ENCODE measurements at regions not wholly inside any gene's neighbourhood (a gene's known extent, or its start where the extent isn't known, plus 50 kb on each side); places are given as distances from the start of the nearest gene placed in this dataset.

DNA sequence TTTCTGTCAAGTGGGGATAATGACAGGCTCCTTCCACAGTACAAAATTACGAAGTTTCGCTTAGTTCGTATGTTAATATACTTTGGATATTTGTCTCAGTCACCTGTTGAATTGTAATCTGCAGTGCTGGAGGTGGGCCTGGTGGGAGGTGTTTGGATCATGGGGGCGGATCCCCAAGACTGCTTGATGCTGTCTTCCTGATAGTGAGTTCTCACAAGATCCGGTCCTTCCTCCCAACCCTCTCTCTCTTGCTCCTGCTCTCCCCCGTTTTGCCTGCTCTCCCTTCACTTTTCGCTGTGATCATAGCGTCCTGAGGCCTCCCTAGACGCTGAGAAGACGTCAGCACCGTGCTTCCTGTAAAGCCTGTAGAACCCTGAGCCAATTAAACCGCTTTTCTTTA, 97.1 kb upstream of the EPB41L3 start:
- no peak for DNase-seq (ENCODE audit: low spot score)

DNA sequence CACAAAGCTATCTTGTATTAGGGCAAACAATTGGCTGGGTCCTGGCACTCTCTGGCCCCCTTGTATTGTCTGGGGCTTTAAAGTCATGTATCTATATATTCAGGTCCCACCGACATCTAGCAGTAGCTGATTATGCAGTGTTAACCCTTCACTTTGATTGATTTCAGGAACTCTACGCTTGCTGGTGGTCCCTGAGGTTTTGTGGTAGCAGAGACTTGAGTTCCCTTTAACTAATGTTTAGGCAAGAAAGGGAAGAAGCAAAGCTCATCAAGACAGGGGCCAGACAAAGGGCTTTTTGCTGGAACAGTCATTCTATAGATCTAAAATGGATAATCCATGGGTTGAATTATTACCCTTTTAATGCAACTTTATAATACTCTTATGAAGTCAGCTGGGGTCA, 95.3 kb upstream of the EPB41L3 start:
- DNase-seq (ENCODE audit: low spot score) = no peak

DNA sequence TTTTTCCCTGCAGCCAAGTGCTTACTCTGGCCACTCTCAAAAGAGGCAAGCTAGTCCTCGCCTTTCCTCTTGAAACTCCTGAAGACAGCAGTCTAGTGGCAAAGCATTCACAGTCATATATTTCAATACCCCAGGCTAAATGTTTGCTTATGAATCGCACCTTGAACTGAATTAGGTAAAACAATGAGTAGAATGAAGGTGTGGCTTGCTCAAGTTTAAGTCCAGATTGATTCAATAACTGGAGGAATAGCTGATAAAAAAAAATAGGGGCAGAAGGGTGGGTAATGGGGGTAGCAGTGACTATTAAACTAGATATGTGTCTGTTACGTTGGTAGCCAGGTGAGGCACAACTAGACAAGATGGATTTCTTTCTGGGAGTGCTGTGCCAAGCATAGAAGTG, 88.2 kb upstream of the EPB41L3 start:
- no peak for DNase-seq (ENCODE audit: low spot score)

DNA sequence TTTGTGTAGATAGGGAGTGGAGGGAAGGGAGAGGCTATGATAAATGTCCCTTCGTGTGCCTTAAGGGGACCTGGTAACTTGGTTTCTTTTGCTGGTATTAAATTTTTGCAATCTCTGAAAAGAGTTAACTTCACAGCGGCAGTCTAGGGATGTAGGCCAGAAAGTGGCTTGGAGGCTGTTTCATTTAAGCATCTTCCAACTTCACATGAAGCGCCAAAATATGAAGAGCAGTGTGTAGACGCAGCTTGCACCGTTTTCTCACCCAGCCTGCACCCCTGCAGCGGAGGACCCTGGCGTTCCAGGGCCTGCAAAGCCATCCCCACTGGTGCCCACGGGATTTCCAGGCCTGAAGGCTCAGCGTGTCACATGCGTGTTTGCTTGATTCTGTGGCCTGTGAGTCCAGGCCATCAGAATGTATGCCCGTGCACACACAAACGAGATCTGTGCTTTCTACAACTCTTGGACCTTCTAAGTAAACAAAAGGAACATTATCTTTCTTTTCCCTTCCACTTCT, 87.2 kb upstream of the EPB41L3 start:
- no peak for DNase-seq (ENCODE audit: low spot score)

DNA sequence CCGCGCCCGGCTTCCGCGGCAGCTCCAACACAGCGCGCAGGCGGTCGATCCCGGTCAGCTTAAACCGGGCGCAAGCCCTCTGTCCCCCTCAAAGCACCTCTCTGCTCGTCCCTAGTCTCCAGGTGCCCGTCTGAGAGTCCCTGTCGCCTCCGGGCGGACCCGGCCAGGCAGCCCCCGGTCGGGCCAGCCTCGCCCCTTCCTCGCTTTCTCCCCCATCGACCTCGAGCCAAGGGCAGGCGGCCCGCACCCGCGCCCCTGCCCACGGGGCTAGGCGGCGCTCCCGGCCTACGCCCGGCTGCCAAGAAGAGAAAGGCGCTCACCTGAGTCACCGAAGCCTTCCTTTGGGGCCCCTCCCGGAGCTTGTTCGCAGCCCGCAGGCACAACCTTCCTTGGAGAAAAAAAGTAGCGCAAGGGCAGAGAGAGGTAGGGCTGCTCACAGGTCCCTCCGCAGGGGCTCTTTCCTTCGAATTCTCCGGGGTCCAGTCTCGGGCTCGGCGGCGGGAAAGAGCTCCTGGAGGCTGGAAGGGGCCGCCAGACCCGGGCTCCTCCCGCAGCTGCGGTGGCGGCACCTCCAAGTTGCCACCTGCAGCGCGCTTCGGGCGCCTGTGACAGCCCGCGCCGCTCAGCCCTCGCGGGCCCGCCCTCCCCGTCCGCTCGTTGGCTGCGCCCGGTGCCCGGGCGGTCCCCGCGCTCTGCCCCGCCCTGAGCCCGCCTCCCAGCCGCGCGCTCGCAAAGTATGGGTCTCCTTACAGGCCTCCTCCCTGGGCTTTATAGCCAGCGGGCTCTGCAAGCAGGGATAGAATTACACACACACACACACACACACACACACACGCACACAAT, 86.5 kb upstream of the EPB41L3 start:
- DNase-seq (ENCODE audit: low spot score) = peak; percentile 33

DNA sequence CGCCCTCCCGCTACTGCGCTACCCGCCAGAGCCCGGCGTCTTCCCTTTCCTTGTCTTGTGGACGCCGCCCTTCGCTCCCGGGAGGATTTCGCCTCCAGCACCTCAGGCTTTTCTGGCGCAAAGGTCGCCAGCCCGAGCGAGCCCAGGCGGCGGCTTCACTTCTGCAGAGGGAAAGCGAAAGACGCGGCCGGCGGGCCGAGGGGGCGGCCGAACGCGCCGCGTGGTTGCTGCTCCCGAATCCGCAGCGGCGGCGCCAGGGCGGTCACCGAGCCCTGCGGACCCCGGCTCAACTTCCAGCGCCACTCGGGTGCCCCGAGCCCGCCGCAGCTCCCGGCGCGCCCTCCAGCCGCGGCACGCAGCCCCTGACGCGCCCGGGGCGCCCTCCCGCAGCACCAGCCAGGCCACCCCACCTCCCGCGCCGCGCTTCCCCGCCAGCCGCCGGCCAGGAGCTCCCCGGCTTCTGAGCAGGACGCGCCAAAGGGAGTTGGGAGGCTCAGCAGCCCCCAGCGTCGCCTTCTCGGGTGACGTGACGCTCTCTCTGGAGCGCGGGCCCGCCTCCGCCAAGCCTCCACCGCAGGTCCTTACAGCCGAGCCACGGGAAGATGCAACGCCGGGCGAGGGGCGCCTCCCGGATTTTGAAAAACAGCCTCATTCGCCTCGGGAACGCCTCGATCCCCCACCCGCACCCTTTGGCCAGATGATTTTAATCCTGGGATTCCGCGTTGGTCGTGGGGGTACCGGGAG, 84.9 kb upstream of the EPB41L3 start:
- DNase-seq (ENCODE audit: low spot score) = no peak

DNA sequence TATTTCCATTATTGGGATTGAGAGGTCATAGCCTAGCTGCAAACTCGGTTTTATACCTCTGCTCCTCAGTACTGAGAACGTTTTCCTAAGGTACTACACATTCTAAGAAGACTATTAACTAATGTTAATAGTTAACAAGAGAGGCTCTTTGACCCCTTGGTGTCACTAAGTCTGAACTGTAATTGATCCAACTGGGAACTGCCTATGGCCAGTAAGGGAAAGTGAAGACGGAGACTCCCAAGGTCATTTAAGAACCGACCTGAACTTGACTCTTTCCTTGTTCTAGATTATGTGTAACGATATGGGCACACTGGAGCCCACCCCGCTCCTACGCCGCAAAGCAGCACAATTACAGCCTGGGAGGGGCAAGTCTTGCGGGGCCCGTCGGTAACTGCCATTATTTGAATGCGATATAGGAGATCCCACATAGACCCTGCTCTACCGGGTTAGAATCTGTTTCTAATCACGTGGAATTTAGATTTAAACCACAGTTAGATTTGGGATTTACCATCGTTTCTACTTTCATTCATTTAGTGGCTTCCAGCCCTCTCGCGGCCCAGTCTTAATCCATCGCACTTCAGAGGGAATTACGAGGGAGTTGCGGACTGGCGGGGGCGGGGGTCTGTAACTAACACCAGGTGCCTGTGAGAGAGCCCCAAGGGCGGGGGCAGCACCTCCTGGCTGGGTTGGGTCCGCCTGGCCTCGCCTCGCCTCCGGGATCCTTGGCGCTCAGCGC, 84.1 kb upstream of the EPB41L3 start:
- no peak for DNase-seq (ENCODE audit: low spot score)

DNA sequence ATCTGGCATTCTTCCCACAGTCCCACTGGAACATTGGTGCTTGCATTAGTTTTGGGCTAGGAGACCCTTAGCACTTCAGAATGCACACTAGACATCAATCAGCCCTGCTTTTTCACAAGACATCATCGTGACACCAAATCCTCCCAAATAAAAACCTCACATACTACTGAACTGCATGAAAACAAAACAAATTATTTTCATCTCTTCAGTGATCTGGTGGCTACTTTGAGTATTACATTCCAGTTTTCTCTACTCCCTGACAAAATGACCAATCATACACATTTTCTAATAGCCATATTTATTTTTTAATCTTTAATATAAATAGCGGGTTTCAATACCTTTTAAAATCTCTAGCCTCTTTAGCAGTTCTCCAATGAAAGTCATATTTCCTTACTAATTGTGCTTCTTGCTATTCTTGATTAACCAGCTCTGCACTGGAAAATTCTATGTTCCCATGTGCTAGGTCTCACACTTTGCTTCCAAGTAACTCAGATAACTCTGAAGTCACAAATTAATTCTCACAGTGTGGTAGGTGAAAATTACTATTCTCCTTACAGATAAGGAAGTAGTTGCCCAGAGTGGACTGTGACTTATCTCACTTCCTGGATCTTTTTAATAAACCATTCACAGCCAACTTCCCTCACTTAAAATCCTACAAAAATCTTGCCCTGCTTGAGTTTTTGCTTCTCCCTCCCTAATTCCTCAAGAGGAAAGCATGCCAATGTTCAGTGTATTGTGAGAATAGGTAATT, 82.5 kb upstream of the EPB41L3 start:
- DNase-seq (ENCODE audit: low spot score) = no peak

DNA sequence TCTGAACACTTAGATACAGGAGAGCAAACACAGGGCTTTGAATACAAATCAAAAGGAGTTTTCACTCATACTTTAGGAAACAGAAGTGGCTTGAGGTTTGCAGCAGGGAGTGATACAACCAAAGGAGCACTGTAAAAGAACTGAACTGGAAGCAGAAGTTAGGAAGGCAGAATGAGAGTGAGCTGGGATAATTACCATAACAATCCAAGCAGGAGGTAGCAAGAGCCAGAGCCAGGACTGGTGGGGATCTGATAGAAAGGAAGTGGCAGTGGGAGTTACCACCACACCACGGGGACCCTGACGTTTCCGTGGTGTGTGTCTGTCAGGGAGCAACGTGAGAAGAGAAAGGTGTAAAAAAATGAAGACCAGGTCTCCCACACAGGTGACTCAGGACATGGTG, 81.3 kb upstream of the EPB41L3 start:
- no peak for DNase-seq (ENCODE audit: low spot score)

DNA sequence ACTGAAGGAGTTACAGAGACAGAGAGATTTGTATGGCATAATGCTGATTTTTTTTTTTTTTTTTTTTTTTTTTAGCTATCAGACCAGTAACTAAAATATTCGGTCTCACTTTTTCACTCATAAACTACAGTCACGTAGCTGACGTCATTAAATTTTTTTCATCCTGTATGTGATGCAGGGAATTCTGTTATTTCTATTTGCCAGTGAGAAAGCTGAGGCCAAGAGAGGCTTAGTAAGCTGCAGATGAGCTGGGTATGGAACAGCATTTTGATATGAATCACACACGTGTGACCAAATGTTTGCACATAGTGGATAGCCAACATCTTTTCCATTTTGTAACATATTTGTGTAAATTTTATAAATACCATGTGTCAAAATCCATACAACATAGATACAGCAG, 79.1 kb upstream of the EPB41L3 start:
- DNase-seq (ENCODE audit: low spot score) = no peak

DNA sequence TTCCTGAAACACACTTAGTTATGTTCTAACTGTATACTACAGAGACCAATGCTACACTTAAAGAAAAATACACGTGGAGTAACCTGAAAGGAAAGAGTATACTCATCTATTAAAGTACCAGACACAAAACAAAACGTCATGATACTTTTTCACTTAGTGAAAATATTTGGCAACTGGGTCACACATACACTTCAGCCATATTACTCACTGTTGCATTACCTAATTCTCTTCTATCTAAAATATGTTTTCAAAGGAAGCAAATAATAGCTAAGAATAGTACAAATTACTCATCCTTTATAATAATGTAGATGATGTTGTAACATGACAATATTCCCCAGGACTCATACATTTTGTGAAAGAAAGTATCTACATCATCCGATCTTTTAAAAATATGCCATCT, 76.5 kb upstream of the EPB41L3 start:
- DNase-seq (ENCODE audit: low spot score) = no peak

DNA sequence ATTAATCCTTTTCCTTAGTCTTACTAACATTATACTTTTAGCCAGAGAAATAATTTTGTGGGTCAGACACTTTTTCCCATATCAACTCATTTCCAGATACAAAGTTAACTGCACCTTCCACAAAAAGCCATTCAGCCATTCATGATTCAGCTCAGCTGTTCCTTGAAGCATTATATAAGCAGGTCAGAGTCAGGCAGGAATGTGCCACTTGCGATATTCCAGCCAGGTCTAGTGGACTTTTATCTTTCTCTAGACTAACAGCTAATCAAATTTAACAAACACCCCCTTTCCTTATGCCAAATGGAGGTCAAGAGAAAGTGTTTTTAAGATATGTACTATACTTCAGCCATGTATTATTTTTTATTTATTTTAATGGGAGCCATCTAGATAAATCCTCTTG, 75.6 kb upstream of the EPB41L3 start:
- no peak for DNase-seq (ENCODE audit: low spot score)

DNA sequence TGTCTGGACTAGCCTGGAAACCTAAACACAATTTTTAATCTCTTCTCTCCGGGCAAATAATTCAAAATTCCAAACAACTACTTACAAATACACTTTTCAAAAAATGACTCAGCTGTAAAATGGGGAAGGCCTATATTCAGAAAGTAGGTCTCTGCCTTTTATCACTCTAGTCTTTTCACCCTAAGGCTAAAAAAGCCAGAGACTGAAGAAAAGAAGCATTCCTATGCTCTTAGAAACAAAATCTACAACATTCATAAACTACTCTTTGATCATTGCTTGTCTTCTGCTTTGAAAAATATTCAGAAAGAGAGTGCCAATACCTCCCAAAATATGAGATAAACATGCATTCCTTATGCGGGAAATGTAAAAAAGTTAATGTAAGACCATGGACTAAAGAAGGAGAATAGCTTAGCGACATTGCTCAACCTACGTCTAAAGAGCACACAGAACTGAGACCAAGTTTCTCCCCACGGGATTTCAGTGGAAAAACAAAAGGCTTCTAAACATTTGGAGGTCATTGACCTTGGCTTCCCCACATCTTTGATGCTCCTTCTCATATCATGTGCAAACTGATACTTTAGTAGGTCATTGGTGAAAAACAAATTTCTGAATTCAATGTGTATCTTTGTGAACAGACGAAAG, 74.4 kb upstream of the EPB41L3 start:
- DNase-seq (ENCODE audit: low spot score) = no peak

DNA sequence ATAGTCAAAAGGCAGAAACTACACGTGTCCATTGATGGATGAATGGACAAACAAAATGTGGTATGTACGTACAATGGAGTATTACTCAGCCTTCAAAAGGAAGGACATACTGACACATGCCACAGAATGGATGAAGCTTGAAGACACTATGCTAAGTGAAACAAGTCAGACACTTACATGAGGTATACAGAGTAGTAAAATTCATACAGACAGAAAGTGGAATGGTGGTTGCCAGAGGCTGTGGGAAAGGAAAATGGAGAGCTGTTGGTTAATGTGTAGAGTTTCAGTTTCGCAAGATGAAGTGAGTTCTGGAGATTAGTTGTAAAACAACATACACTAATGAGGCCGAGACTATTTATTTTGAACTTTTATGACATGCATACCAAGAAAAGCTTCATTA, 67.4 kb upstream of the EPB41L3 start:
- no peak for DNase-seq (ENCODE audit: low spot score)

DNA sequence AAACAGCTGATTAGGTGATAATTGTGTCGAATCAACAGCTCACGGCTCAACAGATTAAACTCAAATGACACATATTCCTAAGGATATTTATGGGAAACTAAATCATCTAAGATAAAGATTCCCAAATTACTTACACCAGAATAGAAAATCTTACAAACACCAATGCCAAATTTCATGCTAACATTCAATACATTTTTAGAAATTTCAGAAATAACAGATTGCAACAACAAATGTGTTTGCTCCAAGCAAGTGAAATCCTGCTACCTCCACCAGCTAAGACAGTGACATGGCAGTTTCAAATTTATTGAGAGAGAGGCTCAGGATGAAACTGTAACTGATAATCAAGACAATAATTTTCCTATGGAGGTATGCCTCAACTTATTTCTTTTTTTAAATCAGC, 65.0 kb upstream of the EPB41L3 start:
- no peak for DNase-seq (ENCODE audit: low spot score)

DNA sequence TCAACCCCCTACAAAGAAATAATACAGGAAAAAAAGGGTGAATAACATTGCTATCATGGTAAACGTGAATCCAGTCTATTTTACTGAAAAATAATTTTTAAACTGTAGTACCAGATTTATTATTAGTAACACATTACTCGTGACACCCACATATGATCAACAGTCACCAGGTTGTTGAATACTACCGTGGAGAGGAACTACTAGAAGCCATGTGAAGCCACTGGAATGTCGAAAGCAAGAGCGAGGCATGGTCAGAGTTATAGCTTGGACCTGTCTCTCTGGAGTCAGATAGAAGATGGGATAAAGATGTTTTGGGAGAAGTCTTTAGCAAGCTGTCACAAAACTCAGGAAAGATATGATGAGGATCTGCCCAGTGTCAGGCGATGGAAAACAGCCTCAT, 63.2 kb upstream of the EPB41L3 start:
- DNase-seq (ENCODE audit: low spot score) = no peak

DNA sequence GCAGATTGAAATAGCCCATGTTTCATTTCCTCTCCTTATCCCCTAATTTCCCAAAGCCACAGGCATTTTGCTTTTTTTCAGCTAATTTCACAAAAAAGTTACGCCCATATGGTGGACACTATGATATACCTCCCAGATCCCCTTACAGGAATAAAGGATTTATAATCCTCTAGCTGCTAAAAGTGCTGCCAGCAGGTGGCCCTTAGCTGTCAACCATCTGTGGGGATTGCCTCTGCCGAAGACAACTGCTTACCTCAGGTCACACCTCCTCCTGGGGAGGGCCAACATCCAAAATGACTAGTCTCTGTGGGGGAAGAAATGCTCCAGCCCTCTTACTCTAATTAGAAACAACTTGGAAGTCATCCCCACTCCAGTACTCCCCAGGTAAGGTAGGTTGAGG, 61.0 kb upstream of the EPB41L3 start:
- no peak for DNase-seq (ENCODE audit: low spot score)

DNA sequence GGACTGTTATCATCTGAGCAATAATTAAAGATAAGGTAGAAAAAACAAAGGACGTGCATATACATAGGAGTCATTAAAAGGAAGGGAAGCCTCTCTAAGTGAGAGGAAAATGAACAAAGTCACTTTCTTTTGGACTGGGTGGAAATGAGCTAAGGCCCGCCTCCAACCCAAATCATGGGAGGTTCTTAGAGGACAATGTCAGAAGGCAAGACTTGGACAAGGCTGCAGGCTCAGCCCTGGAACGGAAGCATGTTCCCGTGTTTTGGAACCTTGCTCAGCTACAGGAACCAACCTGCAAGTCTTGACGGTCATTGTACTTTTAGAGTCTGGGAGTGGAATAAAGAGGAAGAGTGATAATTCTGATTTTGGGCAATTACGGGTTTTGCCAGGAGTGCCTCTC, 59.4 kb upstream of the EPB41L3 start:
- DNase-seq (ENCODE audit: low spot score) = no peak

DNA sequence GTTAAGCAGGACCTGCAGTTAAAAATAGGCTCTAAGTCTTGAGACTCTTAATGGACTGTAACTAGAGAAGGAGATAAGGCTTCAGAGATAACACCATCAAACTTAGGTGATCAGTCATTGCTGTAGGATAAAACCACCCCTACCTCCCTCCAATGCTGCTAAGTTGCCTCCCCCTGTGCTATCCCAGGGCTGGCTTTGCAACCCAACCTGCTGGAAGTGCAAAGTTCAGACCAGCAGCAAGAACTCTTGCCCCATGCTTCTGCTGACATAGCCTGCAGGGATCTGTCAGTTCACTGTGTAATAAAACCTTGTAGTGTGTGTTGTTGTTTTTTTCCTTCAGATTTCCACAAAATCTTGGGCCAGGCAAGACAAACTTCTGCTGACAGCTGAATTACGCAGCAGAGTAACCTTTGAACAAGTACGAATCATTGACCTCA, 57.4 kb upstream of the EPB41L3 start:
- DNase-seq (ENCODE audit: low spot score) = no peak

DNA sequence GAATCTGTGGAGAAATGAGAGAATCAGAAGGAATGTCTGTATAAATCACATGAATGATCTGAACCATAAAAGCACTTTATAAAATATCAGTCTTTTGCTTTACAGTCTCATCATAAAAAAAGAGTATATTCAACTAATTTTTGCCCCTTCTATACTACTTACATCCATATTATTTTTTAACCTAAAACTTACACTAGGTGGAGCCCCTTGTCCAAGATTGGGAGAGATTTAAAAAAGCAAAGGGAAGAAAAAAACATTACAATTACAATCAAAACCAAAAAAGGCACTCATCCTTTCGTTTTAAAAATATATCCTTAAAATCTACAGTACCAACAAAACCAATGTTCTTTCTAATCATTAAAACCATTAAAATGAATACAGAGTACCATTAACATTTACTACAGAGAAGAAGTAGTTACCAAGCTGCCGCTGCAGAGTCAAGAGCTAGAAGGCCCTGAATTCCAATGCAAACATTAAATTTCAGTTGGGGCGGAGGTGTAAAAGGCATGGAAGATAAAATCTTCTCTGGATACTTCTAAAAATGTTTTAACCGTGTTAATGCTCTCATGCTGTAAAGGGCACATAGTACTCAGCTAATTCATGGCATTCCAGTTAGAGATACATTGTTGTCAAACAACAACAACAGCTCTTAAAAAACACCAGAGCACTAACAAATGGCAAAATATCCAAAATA, 56.7 kb upstream of the EPB41L3 start:
- DNase-seq (ENCODE audit: low spot score) = peak; percentile 12

DNA sequence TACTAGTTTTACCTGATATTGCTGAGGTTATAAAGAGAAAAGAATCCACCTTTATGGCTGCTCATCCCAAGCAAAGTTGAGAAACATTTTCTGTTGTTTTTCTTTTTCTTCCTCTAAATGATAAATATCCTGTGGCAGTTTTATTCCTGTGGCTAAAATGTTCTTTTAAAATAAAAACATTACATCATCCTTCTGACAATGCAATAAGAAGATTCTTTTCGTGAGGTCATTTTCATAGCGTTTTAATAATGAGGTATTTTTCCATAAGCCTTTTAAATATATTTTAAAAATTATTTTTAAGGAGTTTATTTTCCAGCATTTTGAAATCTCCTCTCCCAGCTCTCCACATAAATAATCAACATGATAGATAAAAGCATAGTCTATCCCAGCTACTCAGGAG, 52.8 kb upstream of the EPB41L3 start:
- no peak for DNase-seq (ENCODE audit: low spot score)
